PC-3 (cell line): ENCODE measurements at regions not wholly inside any gene's neighbourhood (a gene's known extent, or its start where the extent isn't known, plus 50 kb on each side); places are given as distances from the start of the nearest gene placed in this dataset.

Experiments
- CTCF ChIP-seq: fragments of 300-600 bp; sonication (generic); conservative IDR thresholded peaks from 2 replicates; pipeline ENCODE4 v1.5.1; 2017; ENCODE audit warnings: antibody characterized with exemption, low read depth, mild to moderate bottlenecking, low read length
- EZH2 ChIP-seq: fragments of 300-600 bp; sonication (generic); IDR thresholded peaks from one replicate; pipeline ENCODE4 v1.6.1; 2017; ENCODE audit warnings: antibody characterized with exemption, mild to moderate bottlenecking, low read length; ENCODE audit not compliant: unreplicated experiment
- EZH2phosphoT487 ChIP-seq: fragments of 300-600 bp; sonication (generic); IDR thresholded peaks from 2 replicates; pipeline ENCODE4 v1.6.1; 2018; ENCODE audit warnings: mild to moderate bottlenecking, antibody characterized with exemption, low read length, borderline replicate concordance

GRCh38 chr21:9763807-9764206 lies 757.6 kb upstream of the TPTE start:
- TF ChIP-seq CTCF (no peak), EZH2 (no peak), EZH2phosphoT487 (no peak)
